GM20431 (cell line): ENCODE measurements at regions not wholly inside any gene's neighbourhood (a gene's known extent, or its start where the extent isn't known, plus 50 kb on each side); places are given as distances from the start of the nearest gene placed in this dataset.
"Not testable (repeated sequence)": the region's sequence is repeated elsewhere in the genome, so short reads cannot be mapped to it uniquely, and the experiment has no call there.

ENCODE experiments used
- in situ Hi-C: fragments of 300-500 bp; cut with MseI, MboI; formaldehyde crosslinking; loops from one replicate; pipeline ENCODE4 v1.15.0; 2020; ENCODE audit warnings: low sequenced_read_pairs; ENCODE audit not compliant: unreplicated experiment

DNA sequence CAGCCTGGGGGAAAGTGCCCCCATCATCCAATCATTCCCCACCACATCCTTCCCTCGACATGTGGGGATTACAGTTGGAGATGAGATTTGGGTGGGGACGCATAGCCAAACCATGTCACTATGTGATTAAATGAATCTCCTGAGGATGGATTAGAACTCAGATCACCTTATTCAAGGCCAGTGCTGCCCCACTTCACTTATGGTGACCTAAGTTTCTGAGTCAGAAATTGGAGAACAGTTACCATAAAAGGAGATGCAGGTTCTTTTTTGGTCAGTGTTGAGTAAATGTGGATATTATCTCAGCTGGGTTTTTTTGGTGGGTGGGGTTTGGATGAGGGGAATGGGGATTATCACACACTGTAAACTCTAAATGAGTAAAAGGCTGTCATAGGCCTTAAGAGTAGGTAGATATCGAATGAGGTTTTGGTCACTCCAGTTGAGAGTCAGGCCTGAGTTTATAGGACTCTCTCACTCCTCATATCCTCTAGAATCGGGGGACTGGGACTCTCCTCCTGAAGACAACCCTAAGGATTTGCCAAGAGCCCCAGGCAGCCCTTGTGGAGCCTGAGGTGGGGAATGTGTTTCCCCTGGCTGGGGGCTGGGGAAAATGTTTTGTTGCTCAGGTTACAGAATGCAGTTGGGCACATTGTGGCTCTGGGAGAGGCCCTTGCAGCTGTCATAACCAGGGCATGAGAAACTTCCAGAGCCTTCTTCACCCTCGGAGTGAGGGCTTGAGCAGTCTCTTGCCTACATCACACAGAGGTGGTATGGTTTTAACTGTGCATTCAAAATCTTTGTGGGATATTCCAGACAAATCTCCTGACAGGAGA lies 213.0 kb downstream of the BAMBI start:
- in situ Hi-C loops: no loop called here

DNA sequence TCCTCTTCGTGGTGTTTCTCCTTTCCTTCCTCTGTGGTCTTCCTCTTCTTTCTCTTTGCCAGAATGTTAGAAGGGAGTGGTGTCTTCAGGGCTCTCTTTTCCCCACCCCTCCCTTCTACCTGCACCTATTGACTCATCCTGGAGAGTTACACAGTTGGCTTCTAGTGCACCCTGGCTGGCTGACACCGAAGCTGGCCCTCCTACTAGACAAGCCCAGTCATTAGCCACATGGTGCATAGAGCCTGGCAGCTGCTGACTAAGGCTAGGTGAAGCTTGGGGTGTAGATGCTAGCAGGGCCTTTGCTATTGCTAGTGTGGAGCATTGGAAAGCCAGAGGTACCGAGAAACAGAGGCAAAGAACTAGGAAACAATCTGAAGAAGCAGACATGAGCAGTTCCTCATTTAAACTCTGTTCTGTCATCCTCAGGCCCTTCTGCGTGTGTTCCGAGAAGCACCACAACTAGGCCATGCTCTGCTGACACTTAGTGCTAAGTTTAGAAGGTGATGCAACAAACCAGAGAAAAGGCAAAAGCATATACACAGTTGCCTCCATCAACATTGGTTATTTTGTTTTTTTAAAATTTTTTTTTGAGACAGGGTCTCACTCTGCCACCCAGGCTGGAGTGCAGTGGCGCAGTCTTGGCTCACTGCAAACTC lies 213.9 kb downstream of the BAMBI start:
- in situ Hi-C loops: no loop called here

DNA sequence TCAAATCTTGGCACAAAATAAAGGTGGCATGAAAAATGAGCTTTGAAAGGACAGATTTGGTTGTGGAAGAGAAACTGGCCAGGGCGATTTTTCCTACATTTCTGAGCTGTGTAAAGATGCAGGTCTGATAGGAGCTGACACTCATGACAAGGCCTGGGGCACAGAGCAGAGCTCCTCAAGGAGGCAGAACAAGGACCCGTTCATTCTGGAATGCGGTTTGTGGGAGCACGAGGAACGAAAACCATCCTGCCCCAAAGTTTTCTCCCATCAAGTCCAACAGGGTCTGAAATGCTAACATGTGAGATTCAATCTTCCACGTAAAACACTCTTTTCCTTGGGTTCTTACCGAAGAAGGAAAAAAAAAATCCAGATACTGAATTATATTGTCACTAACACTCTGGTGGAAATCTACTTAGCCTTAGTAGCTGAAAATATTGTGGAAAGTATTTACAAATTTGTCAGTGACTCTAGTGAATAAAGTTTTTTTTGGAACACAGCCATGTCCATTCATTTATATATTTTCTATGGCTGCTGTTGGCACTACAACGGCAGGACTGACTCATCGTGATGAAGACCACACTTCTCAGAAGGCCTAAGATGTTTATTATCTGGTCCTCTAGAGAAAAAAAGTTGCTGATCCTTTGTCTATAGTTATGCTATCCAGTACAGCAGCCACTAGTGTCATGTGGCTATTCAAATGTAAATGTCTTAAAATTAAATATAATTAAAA lies 215.7 kb downstream of the BAMBI start:
- in situ Hi-C loops: no loop called here

DNA sequence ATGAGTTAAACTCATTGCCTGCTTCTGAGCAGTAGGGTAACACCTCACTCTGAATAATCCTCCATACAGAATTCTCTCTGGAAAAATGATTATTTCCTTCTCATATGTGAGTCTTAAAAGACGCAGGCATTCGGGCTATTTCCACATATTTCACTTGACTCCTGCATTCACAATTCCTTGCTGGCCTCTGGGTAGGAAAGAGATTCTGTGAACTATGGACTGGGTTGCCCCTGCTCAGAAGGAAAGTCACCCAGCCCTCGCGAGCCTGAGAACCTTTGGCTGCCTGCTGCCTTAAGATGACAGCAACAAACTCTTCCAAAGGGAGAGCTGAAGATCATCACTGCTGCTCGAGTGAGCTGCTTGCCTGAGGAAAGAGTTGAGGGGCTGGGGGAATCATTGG lies 216.8 kb downstream of the BAMBI start:
- in situ Hi-C loops: no loop called here

DNA sequence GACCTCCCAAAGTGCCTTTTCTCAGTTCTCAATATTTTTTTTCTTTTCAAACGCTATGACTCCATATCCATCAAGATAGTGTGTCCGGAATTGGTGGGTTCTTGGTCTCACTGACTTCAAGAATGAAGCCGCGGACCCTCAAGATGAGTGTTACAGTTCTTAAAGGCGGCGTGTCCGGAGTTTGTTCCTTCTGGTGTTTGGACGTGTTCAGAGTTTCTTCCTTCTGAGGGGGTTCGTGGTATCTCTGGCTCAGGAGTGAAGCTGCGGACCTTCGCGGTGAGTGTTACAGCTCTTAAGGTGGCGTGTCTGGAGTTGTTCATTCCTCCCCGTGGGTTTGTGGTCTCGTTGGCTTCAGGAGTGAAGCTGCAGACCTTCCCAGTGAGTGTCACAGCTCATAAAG lies 218.3 kb downstream of the BAMBI start:
- in situ Hi-C loops: not testable (repeated sequence)

DNA sequence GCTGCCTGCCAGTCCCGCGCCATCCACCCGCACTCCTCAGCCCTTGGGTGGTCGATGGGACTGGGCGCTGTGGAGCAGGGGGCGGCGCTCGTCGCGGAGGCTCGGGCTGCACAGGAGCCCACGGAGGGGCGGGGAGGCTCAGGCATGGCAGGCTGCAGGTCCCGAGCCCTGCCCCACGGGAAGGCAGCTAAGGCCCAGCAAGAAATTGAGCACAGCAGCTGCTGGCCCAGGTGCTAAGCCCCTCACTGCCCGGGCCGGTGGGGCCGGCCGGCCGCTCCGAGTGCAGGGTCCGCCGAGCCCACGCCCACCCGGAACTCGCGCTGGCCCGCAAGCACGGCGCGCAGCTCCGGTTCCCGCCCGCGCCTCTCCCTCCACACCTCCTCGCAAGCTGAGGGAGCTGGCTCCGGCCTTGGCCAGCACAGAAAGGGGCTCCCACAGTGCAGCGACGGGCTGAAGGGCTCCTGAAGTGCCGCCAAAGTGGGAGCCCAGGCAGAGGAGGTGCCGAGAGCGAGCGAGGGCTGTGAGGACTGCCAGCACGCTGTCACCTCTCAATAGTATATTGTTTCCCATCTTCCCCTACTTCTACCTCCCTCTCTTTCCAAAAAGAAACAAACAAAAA lies 219.6 kb downstream of the BAMBI start:
- in situ Hi-C loops: not testable (repeated sequence)

DNA sequence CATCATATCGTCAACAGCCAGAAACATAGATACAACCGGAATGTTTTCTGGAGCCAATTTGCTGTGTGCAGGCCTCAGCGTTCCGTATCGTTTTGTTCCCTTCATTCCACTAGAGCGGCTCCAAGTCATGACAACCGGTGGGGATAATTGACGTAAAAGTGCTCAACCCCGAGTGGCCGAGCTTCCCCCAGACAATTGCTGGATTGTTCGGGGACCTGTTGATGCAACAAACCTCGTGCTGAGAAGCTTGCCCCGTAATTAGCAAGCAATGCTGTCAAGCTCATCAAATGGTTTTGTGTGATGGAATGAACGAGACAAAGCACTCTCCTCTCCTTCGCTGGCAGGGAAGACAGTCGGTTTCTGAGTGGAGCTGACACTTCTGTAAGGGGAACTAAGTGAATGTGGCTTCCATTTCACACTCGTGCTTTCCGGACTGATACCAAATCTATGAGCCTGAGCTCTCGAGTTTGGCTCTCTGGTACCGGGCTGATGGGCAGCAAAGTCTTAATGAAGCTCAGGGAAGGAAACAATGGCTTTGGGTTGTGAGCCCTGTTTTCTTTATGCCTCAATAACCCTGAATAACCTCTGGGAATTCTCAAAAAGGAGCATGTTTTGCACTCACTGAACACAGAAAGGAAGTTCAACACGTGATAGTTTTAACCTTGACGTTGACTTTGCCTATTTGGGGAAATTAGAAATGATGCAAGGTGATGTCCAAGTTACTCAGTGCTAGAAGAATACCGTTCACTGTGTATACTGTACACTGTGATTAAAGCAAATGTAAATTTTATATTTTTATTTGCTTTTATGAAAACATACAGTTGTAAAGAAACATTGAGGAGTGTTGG lies 220.5 kb downstream of the BAMBI start:
- in situ Hi-C loops: no loop called here

DNA sequence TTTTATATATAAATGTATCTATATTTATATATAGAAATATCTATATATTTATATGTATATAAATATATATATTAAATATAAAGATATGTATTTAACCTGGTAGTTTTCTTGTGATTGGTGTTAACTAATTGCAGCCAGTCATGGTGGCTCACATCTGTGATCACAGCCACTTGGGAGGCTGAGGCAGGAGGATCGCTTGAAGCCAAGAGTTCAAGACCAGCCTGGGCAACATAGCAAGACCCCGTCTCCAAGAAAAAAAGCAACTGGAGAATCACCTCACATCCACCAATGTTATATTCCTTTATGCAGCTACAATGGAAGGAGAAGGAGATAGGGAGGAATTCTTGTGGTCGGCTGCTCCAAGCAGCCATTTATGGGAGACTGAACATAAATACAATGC lies 224.9 kb downstream of the BAMBI start:
- in situ Hi-C loops: no loop called here

DNA sequence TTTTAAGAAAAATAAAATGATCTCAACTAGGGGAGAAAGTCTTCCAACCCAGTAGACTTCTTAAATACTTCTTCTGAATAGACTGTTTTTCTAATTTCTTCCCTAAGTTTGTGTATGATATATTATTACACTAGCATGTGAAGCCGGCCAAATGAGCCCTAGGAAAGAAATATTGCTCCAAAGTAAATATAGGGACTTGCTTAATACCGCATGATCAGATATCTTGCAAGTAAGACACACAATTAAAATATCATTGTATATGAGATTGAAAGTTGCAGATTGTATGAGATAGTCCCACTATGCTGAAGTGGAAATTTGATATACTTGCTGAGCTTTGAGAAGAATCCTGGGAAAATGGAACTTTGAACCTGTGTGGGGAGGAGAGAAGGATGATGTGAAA lies 225.7 kb downstream of the BAMBI start:
- in situ Hi-C loops: no loop called here

DNA sequence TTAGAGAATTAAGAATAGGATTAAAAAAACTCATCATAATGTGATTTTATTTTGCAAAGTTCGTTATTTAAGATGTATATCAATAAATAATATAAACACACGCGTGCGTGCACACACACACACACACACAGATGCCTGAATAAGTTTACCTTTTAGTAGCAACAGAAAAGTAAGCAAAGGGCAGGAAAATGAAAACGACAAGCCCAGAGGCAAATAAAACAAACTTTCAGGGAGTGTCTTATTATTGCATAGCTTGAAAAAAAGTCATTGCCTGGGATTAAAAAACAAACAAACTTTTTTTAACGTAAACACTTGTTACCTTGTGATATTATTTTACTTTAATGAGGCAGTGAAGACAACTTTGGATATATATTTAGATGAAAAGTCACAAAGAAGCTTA lies 226.4 kb downstream of the BAMBI start:
- in situ Hi-C loops: no loop called here

DNA sequence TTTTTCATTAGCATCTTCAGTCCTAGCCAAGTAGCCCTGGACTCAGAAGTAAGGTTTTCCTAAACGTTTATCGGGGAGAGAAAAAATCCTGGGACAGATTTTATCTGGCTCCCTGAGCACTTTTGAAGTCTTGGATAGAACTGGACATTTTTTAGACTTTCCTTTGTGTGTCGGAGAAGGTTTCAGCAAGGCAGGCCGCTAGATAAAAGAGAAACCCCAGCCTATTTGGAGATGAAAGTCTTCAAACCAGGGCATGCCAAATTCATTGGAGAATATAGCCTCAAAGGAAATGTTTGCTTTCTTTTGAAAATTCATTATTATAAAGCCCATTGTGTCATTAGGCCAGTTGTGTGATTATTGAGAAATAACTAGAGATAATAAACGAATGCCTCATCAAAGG lies 228.1 kb downstream of the BAMBI start:
- in situ Hi-C loops: no loop called here

DNA sequence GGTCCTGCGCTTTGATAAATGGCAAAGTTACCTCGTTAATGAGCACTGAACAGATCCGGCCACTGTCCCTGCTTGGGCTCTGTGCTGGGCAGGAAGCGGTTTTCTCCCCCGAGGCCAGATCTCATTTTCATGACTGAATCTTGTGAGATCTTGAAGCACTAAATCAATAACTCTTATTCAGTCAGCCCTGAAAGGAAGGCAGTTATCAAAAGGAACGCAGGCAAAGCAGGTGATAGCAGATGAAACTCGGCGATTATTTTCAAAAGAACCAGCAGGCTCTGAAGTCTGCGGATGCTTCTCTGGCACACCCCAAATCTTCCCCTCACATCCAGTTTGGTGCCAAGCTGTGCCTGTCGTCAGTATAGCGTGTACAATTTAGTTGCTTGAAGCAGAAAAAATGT lies 228.7 kb downstream of the BAMBI start:
- in situ Hi-C loops: no loop called here

DNA sequence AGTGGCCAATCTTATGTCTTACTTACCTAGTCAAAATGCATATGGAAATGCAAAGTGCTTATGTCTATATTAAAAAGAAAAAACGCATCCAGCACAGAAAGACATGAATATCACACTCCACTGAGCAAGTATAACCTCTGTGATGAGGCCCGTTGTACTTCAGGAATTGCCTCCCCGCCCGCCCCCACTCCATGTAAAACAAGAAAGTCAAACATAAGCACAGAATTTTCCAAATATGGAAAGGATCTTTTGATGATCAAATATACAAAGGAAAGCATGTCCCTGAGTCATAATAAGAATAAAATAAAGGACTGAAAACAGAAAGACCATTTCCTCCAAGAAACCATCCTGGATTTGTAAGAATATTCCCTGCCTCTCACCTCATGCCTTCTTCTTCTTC lies 229.1 kb downstream of the BAMBI start:
- in situ Hi-C loops: no loop called here

DNA sequence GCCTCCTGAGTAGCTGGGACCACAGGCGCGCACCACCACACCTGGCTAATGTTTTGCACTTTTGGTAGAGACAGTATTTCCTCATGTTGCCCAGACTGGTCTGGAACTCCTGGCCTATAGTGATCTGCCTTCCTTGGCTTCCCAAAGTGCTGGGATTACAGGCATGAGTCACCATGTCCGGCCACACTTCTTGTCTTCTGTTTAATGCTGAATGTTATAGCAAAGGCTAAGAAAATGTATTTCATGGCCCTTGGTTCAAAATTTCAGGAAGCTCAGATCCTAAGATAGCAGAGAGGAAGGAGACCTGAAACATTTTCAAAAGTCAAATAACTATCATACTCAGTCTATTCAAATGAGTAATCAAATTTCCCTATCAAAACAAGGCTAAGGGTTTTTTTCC lies 229.6 kb downstream of the BAMBI start:
- in situ Hi-C loops: no loop called here

DNA sequence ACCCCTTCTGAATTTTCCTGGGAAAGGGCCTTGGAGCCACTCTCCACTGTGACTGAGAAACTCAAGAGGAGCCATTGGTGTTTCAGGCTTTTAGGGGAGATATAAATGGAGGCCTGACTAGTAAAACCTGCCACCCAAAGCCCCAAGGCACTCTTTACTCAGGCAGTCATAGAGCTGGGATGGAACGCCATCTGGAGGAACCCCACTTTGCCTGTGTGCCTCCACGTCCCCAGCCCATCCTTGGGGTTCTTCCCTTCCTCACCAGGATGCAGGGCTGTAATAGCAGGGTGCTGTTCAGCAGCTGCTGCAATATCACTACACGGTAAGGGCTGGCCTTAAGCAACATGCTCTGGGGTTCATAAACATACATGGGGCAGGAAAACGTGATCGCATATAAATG lies 232.6 kb downstream of the BAMBI start:
- in situ Hi-C loops: no loop called here

DNA sequence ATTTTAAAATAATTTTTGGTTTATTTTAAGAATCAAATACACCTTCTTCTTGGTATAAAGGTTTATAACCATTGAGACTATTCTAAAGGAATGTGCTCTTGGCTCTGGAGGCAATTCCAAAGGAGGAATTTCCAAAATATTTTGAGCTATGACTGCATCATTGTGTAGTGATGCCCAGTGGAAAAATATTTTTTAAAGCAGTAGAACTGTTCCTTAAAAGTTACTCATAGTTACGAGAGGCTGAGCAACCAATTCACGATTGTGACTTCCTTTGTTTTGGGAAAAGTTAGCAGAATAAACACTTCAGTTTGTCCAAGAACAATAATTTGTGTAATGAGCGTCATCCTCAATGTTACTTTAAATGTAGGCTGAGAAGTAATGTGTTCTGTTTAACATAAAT lies 233.6 kb downstream of the BAMBI start:
- in situ Hi-C loops: no loop called here

DNA sequence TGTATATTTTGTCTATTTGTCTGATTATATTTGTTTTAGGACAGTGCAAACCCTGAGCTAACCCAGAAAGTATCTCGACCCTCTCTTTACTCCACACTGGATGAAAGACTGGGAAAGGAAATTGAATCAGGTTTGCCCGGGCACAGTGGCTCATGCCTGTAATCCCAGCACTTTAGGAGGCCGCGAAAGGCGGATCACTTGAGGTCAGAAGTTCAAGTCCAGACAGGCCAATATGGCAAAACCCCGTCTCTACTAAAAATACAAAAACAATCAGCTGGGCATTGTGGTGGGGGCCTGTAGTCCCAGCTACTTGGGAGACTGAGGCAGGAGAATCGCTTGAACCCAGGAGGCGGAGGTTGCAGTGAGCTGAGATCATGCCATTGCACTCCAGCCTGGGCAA lies 234.2 kb downstream of the BAMBI start:
- in situ Hi-C loops: not testable (repeated sequence)

DNA sequence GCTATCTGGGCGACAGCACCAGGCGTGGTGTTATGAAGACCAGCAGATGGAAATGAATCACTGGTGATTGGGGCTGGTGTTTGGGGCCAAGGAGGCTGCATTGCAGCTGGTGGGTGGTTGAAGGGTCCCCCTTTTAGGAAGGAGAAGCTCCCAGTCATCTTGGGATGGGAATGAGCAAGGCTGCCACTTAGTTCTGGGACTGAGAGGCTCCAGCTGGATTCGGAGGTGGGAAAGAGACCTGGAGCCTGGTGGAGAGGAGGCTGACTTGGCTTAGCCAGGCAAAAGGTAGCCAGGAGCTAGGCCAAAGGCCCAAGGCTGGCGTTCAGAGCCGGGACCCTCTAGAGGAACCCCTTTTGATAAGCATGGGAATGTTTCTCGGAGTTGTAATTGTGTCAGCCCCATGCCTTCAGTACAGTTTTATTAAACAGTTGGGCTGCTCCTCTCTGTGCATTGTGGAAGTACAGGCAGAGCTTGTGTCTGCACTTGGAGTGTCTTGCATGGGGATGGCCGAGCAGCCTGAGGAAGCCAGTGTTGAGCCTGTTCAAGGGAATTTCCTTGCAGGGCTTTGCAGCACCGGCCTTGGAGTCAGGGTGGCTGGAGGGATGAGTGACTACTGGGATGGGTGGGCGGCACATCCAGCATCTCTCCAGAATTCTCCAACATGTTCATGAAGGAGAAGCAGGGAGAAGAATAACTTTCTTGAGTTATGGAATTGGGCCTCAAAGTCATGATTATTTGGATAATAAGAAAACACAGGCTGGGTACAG lies 234.9 kb downstream of the BAMBI start:
- in situ Hi-C loops: no loop called here
